ENCODE measurements at regions not wholly inside any gene's neighbourhood (a gene's known extent, or its start where the extent isn't known, plus 50 kb on each side); places are given as distances from the start of the nearest gene placed in this dataset.
"Not testable (repeated sequence)": the region's sequence is repeated elsewhere in the genome, so short reads cannot be mapped to it uniquely, and the experiment has no call there.

DNA sequence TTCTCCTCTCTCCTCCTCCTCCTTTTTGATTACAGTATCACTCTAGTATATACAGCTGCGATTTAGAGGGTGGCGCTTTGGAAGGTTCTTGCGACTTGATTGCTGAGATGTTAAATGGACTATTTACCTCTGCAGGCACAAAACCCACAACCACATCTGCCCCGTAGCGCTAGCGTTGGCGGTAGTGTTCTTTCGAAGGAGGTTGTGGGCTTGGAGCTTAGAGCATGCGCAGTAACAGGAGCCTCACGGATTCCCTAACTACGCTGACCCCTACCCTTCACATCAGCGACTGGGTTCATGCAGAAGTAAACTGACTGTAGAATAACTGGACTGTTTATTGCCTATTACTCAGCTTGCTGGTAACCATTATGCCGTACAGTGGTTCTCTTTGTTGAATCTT, 58.0 kb downstream of the CGGBP1 start:
- DNase-seq = no peak

- DNase-seq = no peak
Measured at GRCh38 chr3:87997966-87998365, 60.8 kb downstream of the CGGBP1 start.

- DNase-seq = no peak
Measured at GRCh38 chr3:87997298-87997697, 61.5 kb downstream of the CGGBP1 start.

DNA sequence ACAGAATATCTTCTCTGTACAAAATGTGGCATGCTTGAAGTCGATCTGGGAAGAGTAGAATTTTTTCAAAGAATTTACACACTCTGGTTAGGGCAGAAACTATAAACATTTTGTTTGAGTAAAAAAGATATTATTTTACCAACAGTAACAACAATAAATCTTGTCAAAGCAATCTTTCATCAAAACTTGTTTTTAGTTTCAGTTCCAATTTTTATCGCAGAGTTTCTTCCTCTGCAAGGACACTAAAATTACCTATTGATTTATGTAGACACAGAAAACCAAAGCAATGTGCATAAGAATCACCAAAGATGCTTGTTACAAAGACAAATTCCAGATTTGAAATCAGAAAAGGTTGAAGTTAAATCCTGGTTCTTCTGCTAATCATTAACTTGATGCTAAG, 61.9 kb downstream of the CGGBP1 start:
- no peak for DNase-seq

GRCh38 chr3:87993566-87993965, 65.2 kb downstream of the CGGBP1 start:
- no peak for DNase-seq

DNA sequence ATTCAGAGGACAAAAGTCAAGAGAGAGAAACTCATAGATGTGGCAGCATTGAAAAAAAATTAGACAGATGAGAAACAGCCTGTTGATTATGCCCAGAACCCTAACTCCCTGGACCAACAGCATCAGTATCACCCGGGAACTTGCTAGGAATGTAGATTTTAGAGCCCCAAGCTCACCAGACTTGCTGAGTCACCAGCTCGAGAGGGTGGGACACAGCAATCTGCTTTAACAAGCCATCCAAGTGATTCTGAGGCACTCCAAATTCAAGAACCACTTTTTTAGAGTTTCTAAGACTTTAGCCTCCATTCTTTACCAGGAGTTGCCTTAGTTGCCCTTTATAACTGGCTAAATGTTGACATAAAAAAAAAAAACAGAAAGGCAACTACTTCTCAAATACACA, 70.9 kb downstream of the CGGBP1 start:
- DNase-seq = no peak

GRCh38 chr3:87982421-87982820, 76.4 kb downstream of the CGGBP1 start:
- DNase-seq = no peak

GRCh38 chr3:87979527-87979926, 79.3 kb downstream of the CGGBP1 start:
- no peak for DNase-seq

DNA sequence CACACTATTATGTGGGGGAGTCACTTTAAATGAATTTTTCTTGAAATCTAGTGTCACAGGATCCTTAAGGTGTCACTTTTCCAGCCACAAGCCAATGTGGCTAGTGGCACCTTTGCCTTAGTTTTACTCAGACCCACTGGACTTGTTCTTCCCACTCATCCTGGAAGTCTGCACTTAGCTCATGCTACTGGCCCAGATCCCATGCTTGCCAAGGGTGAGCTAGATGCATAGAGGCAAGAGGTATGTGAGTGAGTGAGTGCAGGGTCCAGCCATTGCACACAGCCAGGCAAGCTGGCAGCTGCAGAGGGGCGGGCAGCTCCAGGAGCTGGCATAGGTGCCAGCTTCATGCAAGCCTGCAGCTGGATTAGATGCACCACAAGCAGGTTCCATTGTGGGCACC, 81.0 kb downstream of the CGGBP1 start:
- no peak for DNase-seq

DNA sequence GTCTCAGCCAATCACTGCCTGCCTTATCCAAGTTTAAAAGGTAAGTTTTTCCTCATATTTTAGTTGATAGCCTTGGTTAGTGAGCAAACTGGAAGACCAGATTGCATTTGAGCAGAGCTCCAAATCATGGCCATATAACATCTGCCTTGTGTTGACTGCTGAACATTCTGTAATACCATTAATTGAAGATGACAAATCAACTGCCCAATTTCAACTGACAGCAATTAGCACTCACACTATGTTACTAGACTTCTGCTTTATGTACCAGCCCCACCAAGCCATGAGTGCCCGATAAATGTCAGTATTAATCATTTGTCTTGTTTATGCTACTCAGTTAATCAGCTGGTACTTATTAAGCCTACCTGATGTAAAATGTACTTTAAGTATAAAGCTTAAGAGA, 83.1 kb downstream of the CGGBP1 start:
- DNase-seq = no peak

DNA sequence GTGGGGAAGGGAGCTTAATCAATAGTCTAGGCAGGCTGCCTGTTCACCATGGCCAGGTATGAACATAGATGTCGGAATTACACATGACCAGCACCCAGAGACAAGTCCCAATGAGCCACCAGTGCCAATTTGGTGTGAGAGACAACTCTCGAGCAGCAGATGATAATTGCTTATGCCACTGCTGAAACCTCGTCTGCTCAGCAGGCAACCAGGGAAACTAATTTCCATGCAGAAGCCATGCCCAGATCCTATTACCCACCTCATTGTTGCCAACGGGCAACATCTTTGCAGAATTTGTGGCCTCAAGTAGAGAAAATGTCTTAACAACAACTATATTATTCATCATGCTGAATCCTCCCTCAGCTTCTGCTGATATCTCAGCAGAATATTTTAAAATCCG, 84.9 kb downstream of the CGGBP1 start:
- DNase-seq = no peak

DNA sequence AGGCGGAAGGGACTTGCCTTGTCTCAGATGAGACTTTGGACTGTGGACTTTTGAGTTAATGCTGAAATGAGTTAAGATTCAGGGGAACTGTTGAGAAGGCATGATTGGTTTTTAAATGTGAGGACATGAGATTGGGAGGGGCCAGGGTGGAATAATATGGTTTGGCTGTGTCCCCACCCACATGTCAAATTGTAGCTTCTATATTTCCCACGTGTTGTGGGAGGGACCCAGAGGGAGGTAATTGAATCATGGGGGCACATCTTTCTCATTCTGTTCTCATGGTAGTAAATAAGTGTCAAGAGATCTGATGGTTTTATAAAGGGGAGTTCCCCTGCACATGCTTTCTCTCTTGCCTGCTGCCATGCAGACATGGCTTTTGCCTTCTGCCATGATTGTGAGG, 89.2 kb downstream of the CGGBP1 start:
- no peak for DNase-seq

GRCh38 chr3:87968668-87969067, 90.1 kb downstream of the CGGBP1 start:
- no peak for DNase-seq

- DNase-seq = no peak
Measured at GRCh38 chr3:87958289-87958688, 100.5 kb downstream of the CGGBP1 start.

DNA sequence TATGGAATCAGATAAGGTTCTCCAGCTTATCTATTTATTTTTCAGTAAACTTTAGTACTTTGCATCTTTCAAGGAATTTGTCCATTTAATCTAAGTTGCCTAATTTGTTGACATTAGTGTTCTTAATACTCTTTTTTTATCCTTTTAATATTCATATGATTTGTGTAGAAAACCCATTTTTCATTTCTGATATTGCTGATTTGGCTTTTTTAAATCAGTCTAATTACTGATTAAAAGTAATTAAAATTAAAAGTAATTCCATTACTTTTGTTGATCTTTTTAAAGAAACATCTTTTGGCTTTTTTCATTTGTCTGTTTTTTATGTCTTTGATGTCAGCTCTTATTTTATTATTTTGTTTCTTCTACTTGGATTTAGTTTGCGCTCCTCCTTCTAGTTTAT, 101.2 kb downstream of the CGGBP1 start:
- DNase-seq = no peak

GRCh38 chr3:87949879-87950208, 109.0 kb downstream of the CGGBP1 start:
- no peak for DNase-seq

DNA sequence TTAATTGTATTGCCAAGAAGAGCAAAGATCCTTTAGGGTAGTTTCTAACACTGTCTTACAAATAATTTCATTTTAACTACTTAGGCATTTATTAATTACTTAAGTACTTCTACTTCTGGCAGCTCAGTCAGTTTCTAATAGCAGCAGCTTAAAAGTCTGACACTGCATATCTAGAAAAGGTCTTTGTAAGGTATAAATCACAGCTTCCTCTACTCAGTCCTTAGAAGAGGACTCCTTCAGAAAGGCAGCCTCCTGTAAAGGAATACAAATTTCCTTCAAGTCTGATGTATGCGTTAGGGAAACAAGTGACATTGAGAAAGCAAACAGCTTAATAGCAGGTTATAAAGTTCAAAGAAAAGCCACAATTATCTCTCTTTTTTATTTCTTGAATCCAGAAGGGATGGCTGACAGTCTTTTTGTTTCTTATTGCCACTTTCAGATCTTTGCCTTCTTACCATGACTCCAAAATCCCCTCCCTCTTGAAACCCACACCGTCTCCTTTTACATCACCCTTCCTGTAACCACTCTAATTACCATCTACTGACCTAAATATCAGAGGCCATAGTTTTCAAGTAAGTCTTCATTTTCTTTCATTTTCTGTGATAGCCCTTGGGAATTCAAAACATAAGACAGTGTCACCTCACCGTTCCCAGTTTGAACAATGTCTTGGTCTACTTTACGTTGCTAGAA, 109.5 kb downstream of the CGGBP1 start:
- DNase-seq = no peak

DNA sequence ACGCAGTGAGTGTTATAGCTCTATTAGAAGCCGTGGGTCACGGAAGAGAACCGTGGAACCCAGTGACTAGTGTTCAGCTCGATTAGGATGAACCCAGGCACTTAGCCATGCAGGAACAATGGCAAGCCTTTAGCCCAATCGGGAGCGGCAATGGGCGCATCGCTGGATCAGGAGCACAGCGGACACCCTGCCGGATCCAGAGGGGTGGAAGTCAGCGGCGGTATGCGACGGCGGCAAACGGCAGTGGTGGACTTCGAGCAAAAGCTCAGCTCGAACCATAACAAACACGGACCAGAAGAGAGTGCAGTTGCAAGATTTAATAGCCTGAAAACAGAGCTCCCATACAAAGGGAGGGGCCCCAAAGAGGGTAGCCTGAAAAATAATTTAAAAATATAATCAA, 112.8 kb downstream of the CGGBP1 start:
- not testable (repeated sequence) for DNase-seq

DNA sequence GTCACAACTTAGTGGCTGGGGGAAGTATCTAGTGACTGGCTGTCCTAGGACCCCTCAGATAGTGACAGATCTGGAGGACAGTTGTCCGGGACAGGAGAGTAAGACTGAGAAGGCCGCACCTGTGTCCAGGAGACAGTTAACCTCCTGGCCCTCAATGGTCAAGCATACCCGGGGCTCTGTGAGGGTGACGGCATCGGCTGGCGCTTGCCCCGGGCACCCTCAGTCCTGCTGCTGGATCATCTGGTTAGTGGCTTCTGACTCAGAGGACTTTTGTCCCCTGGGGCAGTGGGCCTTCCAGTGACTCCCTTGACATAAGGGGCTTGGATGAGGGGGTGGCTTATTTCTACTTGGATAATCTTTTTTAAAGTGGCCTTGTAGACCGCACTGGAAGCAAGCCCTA, 116.5 kb downstream of the CGGBP1 start:
- not testable (repeated sequence) for DNase-seq

DNA sequence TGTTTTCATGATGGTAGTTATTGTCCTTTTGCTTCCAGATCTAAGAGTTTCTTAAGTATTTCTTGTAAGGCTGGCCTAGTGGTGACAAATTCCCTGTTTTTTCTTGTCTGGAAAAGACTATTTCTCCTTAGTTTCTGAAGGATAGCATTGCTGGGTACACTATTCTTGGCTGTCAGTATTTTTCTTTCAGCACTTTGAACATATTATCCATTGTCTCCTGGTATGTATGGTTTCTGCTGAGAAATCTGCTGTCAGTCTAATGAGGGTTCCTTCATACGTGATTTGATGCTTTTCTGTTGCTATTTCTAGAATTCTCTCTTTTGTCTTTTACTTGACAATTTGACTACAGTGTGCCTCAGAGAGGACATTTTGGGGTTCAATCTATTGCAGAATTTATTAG, 134.3 kb downstream of the CGGBP1 start:
- no peak for DNase-seq

DNA sequence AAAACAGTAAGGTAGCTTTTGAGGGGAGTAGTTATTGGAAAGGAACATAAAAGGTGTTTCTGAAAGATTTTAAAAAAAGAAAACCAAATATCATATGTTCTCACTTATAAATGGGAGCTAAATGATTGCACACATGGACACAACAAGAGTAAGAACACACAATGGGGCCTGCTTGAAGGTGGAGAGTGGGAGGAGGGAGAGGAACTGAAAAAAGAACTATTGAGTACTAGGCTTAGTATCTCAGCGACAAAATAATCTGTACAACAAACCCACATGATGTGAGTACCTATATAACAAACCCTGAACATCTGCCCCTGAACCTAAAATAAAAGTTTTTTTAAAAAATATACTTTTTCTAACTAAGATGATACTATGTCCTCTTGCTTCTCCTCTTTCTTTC, 138.3 kb downstream of the CGGBP1 start:
- no peak for DNase-seq

DNA sequence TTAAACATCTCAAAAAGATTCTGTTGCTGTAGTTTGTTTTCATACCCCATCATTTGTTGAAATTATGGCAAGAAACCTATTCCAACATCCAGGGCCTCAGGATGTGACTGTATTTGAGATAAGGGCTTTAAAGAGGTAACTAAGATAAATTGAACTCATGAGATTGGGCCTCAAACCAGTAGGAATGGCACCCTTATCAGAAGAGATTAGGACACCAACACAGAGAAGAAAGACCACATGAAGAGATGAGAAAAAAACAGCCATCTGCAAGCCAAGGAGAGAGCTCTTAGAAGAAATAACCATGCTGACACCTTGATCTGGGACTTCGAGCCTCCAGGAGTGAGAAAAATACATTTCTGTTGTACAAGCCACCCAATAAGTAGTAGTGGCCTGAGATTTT, 157.7 kb downstream of the CGGBP1 start:
- no peak for DNase-seq

GRCh38 chr3:87900061-87900460, 158.7 kb downstream of the CGGBP1 start:
- no peak for DNase-seq

GRCh38 chr3:87898971-87899370, 159.8 kb downstream of the CGGBP1 start:
- no peak for DNase-seq

DNA sequence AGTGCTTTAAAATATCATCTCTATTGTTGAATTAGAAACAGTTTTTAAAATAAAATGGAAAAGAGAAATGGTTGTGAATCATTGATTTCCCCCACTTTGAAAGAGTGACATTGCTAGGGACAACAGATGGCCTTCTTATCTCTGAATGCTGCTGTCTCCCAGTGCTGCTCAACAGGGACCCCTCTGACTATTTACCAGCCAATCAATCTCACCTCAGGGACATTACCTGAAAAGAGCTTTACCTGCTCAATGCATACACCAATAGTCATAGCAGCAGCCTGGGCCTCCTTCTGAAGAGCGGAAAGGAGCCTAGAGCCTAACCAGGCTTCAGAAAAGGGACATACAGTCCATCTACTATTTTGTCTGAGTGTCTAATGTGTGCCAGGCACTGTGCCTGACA, 162.8 kb downstream of the CGGBP1 start:
- DNase-seq = no peak

DNA sequence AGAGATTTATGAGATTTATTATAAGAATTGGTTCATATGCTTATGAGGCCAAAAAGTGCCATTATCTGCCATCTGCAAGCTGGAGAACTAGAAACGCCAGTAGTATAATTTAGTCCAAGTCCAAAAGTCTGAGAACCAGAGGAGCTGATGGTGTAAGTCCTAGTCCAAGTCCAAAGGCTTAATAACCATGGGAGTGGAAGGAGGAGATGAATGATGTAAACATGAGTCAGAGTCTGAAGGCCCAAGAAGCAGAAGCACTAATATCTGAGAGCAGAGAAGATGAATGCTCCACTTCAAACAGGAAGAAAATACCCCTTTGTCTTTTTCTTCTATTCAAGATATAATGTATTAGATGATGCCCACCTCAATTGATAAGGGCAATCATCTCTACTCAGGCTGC, 185.7 kb downstream of the CGGBP1 start:
- DNase-seq = no peak
